SK-N-SH (cell line): ENCODE measurements at regions not wholly inside any gene's neighbourhood (a gene's known extent, or its start where the extent isn't known, plus 50 kb on each side); places are given as distances from the start of the nearest gene placed in this dataset.

Experiments
- CTCF ChIA-PET: fragments of 300-600, 350-600 bp; formaldehyde crosslinking; extraction: SDS; loops from one replicate; lab custom pipeline; 2021; lab: Yijun Ruan, JAX
- POLR2A ChIA-PET: fragments of 350-600 bp; sonication (Branson Sonifier 250); formaldehyde crosslinking; extraction: SDS; loops from one replicate; lab custom pipeline; 2020; ENCODE audit warnings: antibody characterized with exemption, inconsistent platforms; lab: Yijun Ruan, JAX
- DNase-seq: peaks from one replicate; pipeline ENCODE4 v3.0.0; 2012
- H2AFZ ChIP-seq: fragments of 200-600 bp; sonication (generic); 2 replicates; pipeline ENCODE4 v1.8.1; 2016; ENCODE audit warnings: antibody characterized with exemption, mild to moderate bottlenecking, low read depth
- H3F3A ChIP-seq: fragments of 200-600 bp; sonication (generic); replicated peaks from 2 replicates; pipeline ENCODE3; 2016; ENCODE audit warnings: antibody characterized with exemption, mild to moderate bottlenecking; ENCODE audit not compliant: insufficient read depth
- H3K27ac ChIP-seq, 2 experiments: fragments of 200-500 bp in 1 of 2; fragments of 200-600 bp in 1 of 2; sonication (Bioruptor generic) in 1 of 2; sonication (generic), shearing (Covaris generic) in 1 of 2; 2 replicates each; pipeline versions ENCODE4 v1.5.1 to v1.6.1; 2014 to 2016; ENCODE audit warnings: low read depth in 2 of 2, inconsistent platforms in 1 of 2, low read length in 1 of 2, mild to moderate bottlenecking in 1 of 2, mixed read lengths in 1 of 2
- H3K27me3 ChIP-seq: fragments of 200-600 bp; sonication (generic), shearing (Covaris generic); 2 replicates; pipeline ENCODE4 v1.6.1; 2016; ENCODE audit warnings: mixed run types; ENCODE audit not compliant: insufficient read depth
- H3K36me3 ChIP-seq, 2 experiments: fragments of 200-500 bp in 1 of 2; fragments of 200-600 bp in 1 of 2; sonication (Bioruptor generic) in 1 of 2; sonication (generic) in 1 of 2; replicated peaks in 1 of 2; 2 replicates each; pipeline versions ENCODE3 to v1.5.1; 2014 to 2016; ENCODE audit warnings: low read length in 1 of 2, mild to moderate bottlenecking in 1 of 2; ENCODE audit not compliant: insufficient read depth in 2 of 2, control insufficient read depth in 1 of 2
- H3K4me1 ChIP-seq, 2 experiments: fragments of 200-500 bp in 1 of 2; fragments of 200-600 bp in 1 of 2; sonication (Bioruptor generic) in 1 of 2; sonication (generic), shearing (Covaris generic) in 1 of 2; 2 replicates each; pipeline versions ENCODE4 v1.5.1 to v1.6.1; 2014 to 2016; ENCODE audit warnings: low read depth in 1 of 2, low read length in 1 of 2, mixed run types in 1 of 2; ENCODE audit not compliant: insufficient read depth in 2 of 2, control insufficient read depth in 1 of 2
- H3K4me2 ChIP-seq: fragments of 200-600 bp; sonication (generic), shearing (Covaris generic); 2 replicates; pipeline ENCODE4 v1.6.1; 2017; ENCODE audit warnings: mixed run types
- H3K4me3 ChIP-seq, 2 experiments: fragments of 200-500 bp in 1 of 2; fragments of 200-600 bp in 1 of 2; sonication (Bioruptor generic) in 1 of 2; sonication (generic), shearing (Covaris generic) in 1 of 2; 2 replicates each; pipeline versions ENCODE4 v1.5.1 to v1.8.1; 2014 to 2016; ENCODE audit warnings: low read depth in 2 of 2, inconsistent platforms in 1 of 2, low read length in 1 of 2, mild to moderate bottlenecking in 1 of 2, mixed read lengths in 1 of 2, moderate library complexity in 1 of 2
- H3K79me2 ChIP-seq: fragments of 200-600 bp; sonication (generic); 2 replicates; pipeline ENCODE4 v1.8.1; 2017; ENCODE audit warnings: mild to moderate bottlenecking; ENCODE audit not compliant: insufficient read depth
- H3K9ac ChIP-seq: fragments of 200-600 bp; sonication (generic); 2 replicates; pipeline ENCODE4 v1.6.1; 2017; ENCODE audit warnings: mixed run types
- H3K9me2 ChIP-seq: fragments of 200-600 bp; sonication (generic); 2 replicates; pipeline ENCODE4 v1.6.1; 2017; ENCODE audit warnings: mixed run types
- H3K9me3 ChIP-seq: fragments of 200-600 bp; sonication (generic); 2 replicates; pipeline ENCODE4 v1.6.1; 2017; ENCODE audit warnings: mixed run types, mild to moderate bottlenecking, moderate library complexity
- H4K20me1 ChIP-seq: fragments of 200-600 bp; sonication (generic); 2 replicates; pipeline ENCODE4 v1.6.1; 2017; ENCODE audit warnings: mild to moderate bottlenecking, mixed run types; ENCODE audit not compliant: insufficient read depth
- CHD2 ChIP-seq: fragments of 150-350 bp; IDR thresholded peaks from 2 replicates; pipeline ENCODE4 v1.6.1; 2018; ENCODE audit warnings: low read length; ENCODE audit not compliant: partially characterized antibody
- ELF1 ChIP-seq: IDR thresholded peaks from 2 replicates; pipeline ENCODE4 v1.4.0; 2012
- EP300 ChIP-seq, 2 experiments: IDR thresholded peaks; 2 replicates each; pipeline versions ENCODE4 v1.4.0 to v1.6.1; 2012; ENCODE audit warnings: borderline replicate concordance in 1 of 2, low read depth in 1 of 2, low read length in 1 of 2
- FOSL2 ChIP-seq: IDR thresholded peaks from 2 replicates; pipeline ENCODE4 v1.4.0; 2012; ENCODE audit warnings: low read depth, mild to moderate bottlenecking, moderate library complexity, borderline replicate concordance
- FOXJ3 ChIP-seq: sonication (generic); formaldehyde crosslinking; IDR thresholded peaks from 2 replicates; pipeline ENCODE4 v1.5.1; 2020; ENCODE audit warnings: mild to moderate bottlenecking, missing genetic modification reagents
- FOXM1 ChIP-seq: IDR thresholded peaks from 2 replicates; pipeline ENCODE4 v1.4.0; 2012; ENCODE audit warnings: low read depth, mild to moderate bottlenecking
- GABPA ChIP-seq: IDR thresholded peaks from 2 replicates; pipeline ENCODE4 v1.4.0; 2012; ENCODE audit warnings: low read depth, mild to moderate bottlenecking
- GATA2 ChIP-seq: sonication (generic); formaldehyde crosslinking; IDR thresholded peaks from 2 replicates; pipeline ENCODE4 v1.5.0; 2020; ENCODE audit warnings: mild to moderate bottlenecking, missing genetic modification reagents
- MAX ChIP-seq: IDR thresholded peaks from 2 replicates; pipeline ENCODE4 v1.4.0; 2012; ENCODE audit warnings: low read depth
- MEF2A ChIP-seq: IDR thresholded peaks from 2 replicates; pipeline ENCODE4 v1.4.0; 2012; ENCODE audit warnings: low read depth, borderline replicate concordance
- NFIC ChIP-seq: IDR thresholded peaks from 2 replicates; pipeline ENCODE4 v1.4.0; 2012; ENCODE audit warnings: borderline replicate concordance
- RAD21 ChIP-seq: IDR thresholded peaks from 2 replicates; pipeline ENCODE4 v1.6.1; 2012; ENCODE audit warnings: mild to moderate bottlenecking, low read length
- SIN3A ChIP-seq: IDR thresholded peaks from 2 replicates; pipeline ENCODE4 v1.6.1; 2012; ENCODE audit warnings: low read depth, mild to moderate bottlenecking, low read length, moderate library complexity, borderline replicate concordance
- TAF1 ChIP-seq: IDR thresholded peaks from 2 replicates; pipeline ENCODE4 v1.6.1; 2012; ENCODE audit warnings: low read depth, mild to moderate bottlenecking, low read length, moderate library complexity, borderline replicate concordance
- TCF12 ChIP-seq: IDR thresholded peaks from 2 replicates; pipeline ENCODE4 v1.4.0; 2012
- TEAD4 ChIP-seq: IDR thresholded peaks from 2 replicates; pipeline ENCODE4 v1.4.0; 2012; ENCODE audit warnings: mild to moderate bottlenecking, borderline replicate concordance; ENCODE audit not compliant: insufficient read depth
- YY1 ChIP-seq: IDR thresholded peaks from 2 replicates; pipeline ENCODE4 v1.4.0; 2012; ENCODE audit warnings: low read depth, mild to moderate bottlenecking
- ZBTB33 ChIP-seq: IDR thresholded peaks from 2 replicates; pipeline ENCODE4 v1.4.0; 2012; ENCODE audit warnings: low read depth, borderline replicate concordance
- WGBS: methylation state at CpG from one replicate; pipeline ENCODE4 v1.1.6; 2017; ENCODE audit warnings: low lambda C conversion rate; 5-methylcytosine and 5-hydroxymethylcytosine counted together
- TF ChIP-seq, protein P1 (sequence below): IDR thresholded peaks from 2 replicates; pipeline ENCODE4 v1.6.1; 2012; ENCODE audit warnings: mild to moderate bottlenecking, low read depth, low read length, moderate library complexity

GRCh38 chr2:158902005-158902398 lies 66.4 kb upstream of the TANC1 start:
- H3K9me2 ChIP-seq = no peaks in the 10 kb centered on the region
- H3K79me2 ChIP-seq = no peaks in the 10 kb centered on the region
- 0 out of 2 replicates have a peak overlapping the region, but pooled peaks have one; percentile 42 for H2AFZ ChIP-seq
- H3K4me3 ChIP-seq = no peak overlapping the region
- POLR2A ChIA-PET = interaction anchor here (0.6 kb wide), 1 partner anchor 384 kb away, joined by 3 read pairs; the partner anchor contains the start of gene WDSUB1
- H3K27ac ChIP-seq = peak overlapping the region in 1 of 2 experiments; percentile 29; a peak in 1 of 4 replicates
- 96% methylated on average over 2 of the region's 2 CpGs for WGBS
- H3K4me1 ChIP-seq = peaks cover 0 to 4% of the 10 kb centered on the region in 2 experiments; a peak in 1 of 4 replicates
- no peaks in the 10 kb centered on the region for H3K9me3 ChIP-seq
- DNase-seq = no peak
- H4K20me1 ChIP-seq = no peaks in the 10 kb centered on the region
- H3K4me2 ChIP-seq = no peak overlapping the region
- no peaks in the 10 kb centered on the region for H3K36me3 ChIP-seq
- H3F3A ChIP-seq = no peaks in the 10 kb centered on the region
- no peaks in the 10 kb centered on the region for H3K27me3 ChIP-seq
- CTCF ChIA-PET = interaction anchor here (0.7 to 4.6 kb wide), 14 partner anchors 11 to 1066 kb away, joined by 3 to 39 read pairs (median 3); partner anchors contain the start of gene MARCHF7
- TF ChIP-seq SIN3A = no peak
- no peak for TF ChIP-seq TAF1
- TF ChIP-seq GATA2 (CRISPR knock-in tag) = no peak
- no peak for TF ChIP-seq CHD2
- TF ChIP-seq, protein P1, sequence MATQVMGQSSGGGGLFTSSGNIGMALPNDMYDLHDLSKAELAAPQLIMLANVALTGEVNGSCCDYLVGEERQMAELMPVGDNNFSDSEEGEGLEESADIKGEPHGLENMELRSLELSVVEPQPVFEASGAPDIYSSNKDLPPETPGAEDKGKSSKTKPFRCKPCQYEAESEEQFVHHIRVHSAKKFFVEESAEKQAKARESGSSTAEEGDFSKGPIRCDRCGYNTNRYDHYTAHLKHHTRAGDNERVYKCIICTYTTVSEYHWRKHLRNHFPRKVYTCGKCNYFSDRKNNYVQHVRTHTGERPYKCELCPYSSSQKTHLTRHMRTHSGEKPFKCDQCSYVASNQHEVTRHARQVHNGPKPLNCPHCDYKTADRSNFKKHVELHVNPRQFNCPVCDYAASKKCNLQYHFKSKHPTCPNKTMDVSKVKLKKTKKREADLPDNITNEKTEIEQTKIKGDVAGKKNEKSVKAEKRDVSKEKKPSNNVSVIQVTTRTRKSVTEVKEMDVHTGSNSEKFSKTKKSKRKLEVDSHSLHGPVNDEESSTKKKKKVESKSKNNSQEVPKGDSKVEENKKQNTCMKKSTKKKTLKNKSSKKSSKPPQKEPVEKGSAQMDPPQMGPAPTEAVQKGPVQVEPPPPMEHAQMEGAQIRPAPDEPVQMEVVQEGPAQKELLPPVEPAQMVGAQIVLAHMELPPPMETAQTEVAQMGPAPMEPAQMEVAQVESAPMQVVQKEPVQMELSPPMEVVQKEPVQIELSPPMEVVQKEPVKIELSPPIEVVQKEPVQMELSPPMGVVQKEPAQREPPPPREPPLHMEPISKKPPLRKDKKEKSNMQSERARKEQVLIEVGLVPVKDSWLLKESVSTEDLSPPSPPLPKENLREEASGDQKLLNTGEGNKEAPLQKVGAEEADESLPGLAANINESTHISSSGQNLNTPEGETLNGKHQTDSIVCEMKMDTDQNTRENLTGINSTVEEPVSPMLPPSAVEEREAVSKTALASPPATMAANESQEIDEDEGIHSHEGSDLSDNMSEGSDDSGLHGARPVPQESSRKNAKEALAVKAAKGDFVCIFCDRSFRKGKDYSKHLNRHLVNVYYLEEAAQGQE = no peak
- no peak for TF ChIP-seq MAX
- TF ChIP-seq FOXJ3 (CRISPR knock-in tag) = no peak
- TF ChIP-seq FOXM1 = no peak
- TF ChIP-seq TEAD4 = no peak
- no peak for TF ChIP-seq YY1
- TF ChIP-seq ZBTB33 = no peak
- TF ChIP-seq ELF1 = no peak
- no peak for TF ChIP-seq MEF2A
- no peak for TF ChIP-seq EP300 (IDR thresholded peaks at IDR 0.05; ENCODE audit: borderline replicate concordance in 1 of 2, low read depth in 1 of 2, low read length in 1 of 2)
- TF ChIP-seq FOSL2 = no peak
- TF ChIP-seq NFIC = no peak
- no peak for TF ChIP-seq GABPA
- no peak for TF ChIP-seq TCF12
- TF ChIP-seq RAD21 = no peak
- H3K9ac ChIP-seq = no peak overlapping the region
